ENCODE measurements at regions not wholly inside any gene's neighbourhood (a gene's known extent, or its start where the extent isn't known, plus 50 kb on each side); places are given as distances from the start of the nearest gene placed in this dataset.

DNA sequence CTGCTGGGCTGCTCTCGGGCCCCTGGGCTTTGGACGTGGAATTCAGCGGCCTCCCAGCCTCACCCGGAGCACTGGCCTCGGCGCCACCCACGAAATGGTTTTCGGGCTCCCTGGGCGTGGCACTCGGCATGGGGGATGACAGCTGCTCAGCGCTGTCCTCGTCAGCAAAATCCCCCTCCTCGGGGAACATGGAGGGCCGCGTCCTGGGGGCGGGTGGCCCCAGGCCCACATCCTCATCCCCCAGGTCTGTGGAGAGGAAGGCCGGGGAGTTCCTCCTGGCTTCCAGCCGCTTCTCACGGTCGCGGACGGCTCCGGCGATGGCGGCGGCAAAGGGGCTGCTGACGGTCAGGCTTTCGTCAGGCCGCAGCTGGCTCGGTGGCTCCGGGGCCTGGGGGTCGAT is 88.4 kb downstream of the CTTN start:
- Histone ChIP-seq H3K27me3 (ENCODE audit: control insufficient read depth, insufficient read depth, low read length) (peaks cover 2% of the 10 kb centered on the region), H3K4me1 (ENCODE audit: control insufficient read depth, insufficient read depth, low read length) (peaks cover 20% of the 10 kb centered on the region), H3K36me3 (ENCODE audit: control insufficient read depth, insufficient read depth, low read length) (no peaks in the 10 kb centered on the region), H3K4me3 (ENCODE audit: low read length) (no peak overlapping the region), H3K27ac (ENCODE audit: low read length) (no peak overlapping the region), H3K9me3 (replicated peaks; ENCODE audit: control insufficient read depth, low read depth, low read length) (peaks cover 12% of the 10 kb centered on the region)
- no peak for DNase-seq
- WGBS (ENCODE audit: insufficient coverage) = 95% methylated on average over 28 of the region's 32 CpGs

DNA sequence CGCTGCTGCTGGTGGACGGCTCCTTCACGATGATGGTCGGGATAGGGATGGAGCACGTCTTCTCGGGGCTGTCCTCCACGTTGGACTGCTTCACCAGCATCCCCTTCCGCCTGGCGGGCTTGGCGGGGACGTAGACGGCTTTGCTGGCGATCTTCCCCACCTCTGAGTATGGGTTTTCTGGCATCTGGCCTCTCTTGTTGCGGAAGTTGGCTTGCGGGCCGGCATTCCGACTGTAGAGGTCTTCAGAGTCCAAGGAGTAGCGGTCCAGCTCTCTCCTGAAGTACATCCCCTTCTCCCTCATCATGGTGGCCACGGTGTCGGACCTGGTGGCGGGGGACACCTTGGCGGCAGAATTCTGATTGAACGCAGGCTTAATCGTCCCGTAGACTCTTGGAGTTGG is 88.8 kb downstream of the CTTN start:
- WGBS (ENCODE audit: insufficient coverage) = 92% methylated on average over 18 of the region's 25 CpGs
- H3K27me3 ChIP-seq (ENCODE audit: control insufficient read depth, insufficient read depth, low read length) = peaks cover 2% of the 10 kb centered on the region

DNA sequence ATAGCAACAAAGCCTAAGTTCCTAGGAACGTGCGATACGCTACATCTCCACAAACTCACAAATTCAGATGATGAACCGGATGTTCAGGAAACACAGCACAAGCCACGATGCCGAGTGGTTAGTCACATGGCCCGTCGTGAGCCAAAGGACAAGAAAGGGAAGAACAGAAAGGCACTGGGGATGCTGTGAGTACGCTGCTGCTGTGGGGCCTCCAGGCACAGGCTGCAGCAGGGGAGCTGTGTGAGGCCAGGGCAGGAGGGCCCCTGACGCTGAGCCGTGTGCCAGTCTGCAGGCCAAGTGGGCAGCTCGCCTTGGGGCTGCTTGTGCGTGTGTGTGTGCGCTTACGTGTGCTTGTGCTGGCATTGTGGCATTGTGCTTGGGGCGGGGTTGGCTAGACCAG is 89.4 kb downstream of the CTTN start:
- 80% methylated on average over 14 of the region's 16 CpGs for WGBS (ENCODE audit: insufficient coverage)
- no peak overlapping the region for H3K27ac ChIP-seq (ENCODE audit: low read length)
- peaks cover 12% of the 10 kb centered on the region for H3K9me3 ChIP-seq (replicated peaks; ENCODE audit: control insufficient read depth, low read depth, low read length)
- peaks cover 2% of the 10 kb centered on the region for H3K27me3 ChIP-seq (ENCODE audit: control insufficient read depth, insufficient read depth, low read length)
- H3K4me1 ChIP-seq (ENCODE audit: control insufficient read depth, insufficient read depth, low read length) = peaks cover 10% of the 10 kb centered on the region
- H3K36me3 ChIP-seq (ENCODE audit: control insufficient read depth, insufficient read depth, low read length) = no peaks in the 10 kb centered on the region
- no peak for DNase-seq
- no peak overlapping the region for H3K4me3 ChIP-seq (ENCODE audit: low read length)

More for the DNA sequence above, 88.8 kb downstream of the CTTN start:
- no peak for DNase-seq
- Histone ChIP-seq H3K4me3 (ENCODE audit: low read length) (no peak overlapping the region), H3K27ac (ENCODE audit: low read length) (no peak overlapping the region), H3K4me1 (ENCODE audit: control insufficient read depth, insufficient read depth, low read length) (peaks cover 16% of the 10 kb centered on the region), H3K9me3 (replicated peaks; ENCODE audit: control insufficient read depth, low read depth, low read length) (peaks cover 12% of the 10 kb centered on the region), H3K36me3 (ENCODE audit: control insufficient read depth, insufficient read depth, low read length) (no peaks in the 10 kb centered on the region)

DNA sequence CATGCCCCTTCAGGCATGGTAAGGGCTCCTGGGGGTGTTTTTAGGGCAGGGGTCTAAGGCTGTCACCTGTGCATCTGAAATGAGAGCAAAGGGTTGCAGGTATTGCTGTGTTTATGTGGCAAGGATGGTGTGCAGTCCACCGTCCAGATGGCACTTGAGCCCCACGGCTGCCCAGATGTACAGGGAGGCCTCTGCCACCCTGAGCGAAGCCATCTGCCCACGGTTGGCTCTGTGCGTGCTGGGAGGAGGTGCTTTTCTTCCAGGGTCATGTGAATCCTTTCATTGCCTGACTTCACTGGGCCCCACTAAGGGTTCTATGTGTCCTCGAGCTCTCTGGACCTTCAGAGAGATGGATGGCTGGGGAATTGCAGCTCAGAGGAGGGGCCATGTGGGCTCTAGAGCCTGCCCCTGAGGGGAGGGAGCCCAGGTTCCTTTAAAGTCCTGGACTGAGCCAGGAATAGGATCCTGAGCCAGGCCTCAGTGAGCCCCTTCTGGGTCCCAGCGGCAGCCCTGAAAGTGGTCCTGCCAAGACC is 89.9 kb downstream of the CTTN start:
- Histone ChIP-seq H3K27ac (ENCODE audit: low read length) (no peak overlapping the region), H3K9me3 (replicated peaks; ENCODE audit: control insufficient read depth, low read depth, low read length) (peaks cover 12% of the 10 kb centered on the region), H3K36me3 (ENCODE audit: control insufficient read depth, insufficient read depth, low read length) (no peaks in the 10 kb centered on the region), H3K4me1 (ENCODE audit: control insufficient read depth, insufficient read depth, low read length) (peaks cover 5% of the 10 kb centered on the region), H3K4me3 (ENCODE audit: low read length) (no peak overlapping the region), H3K27me3 (ENCODE audit: control insufficient read depth, insufficient read depth, low read length) (peaks cover 2% of the 10 kb centered on the region)
- WGBS (ENCODE audit: insufficient coverage) = 58% methylated on average over 6 of the region's 7 CpGs
- no peak for DNase-seq

DNA sequence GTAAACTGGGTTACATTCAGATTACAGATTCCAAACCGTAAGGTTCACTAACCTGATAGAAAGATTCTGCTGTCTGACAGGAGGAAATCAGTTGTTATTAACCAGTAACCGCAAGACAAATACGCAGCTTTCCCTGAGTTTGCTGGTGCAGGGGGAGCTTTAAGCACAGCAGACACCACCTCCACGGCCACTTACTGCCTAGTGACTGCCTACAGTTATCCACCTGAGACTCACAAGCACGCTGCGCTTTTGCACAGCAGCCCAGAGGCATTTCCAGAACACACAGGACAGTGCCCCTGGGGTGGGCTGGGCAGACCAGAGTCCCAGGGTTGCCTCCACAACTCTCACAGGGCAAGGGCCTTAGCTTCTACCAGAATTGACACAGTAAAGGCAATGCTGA is 90.9 kb downstream of the CTTN start:
- Histone ChIP-seq H3K9me3 (replicated peaks; ENCODE audit: control insufficient read depth, low read depth, low read length) (peaks cover 12% of the 10 kb centered on the region), H3K27ac (ENCODE audit: low read length) (no peak overlapping the region), H3K27me3 (ENCODE audit: control insufficient read depth, insufficient read depth, low read length) (peaks cover 2% of the 10 kb centered on the region), H3K36me3 (ENCODE audit: control insufficient read depth, insufficient read depth, low read length) (no peaks in the 10 kb centered on the region), H3K4me1 (ENCODE audit: control insufficient read depth, insufficient read depth, low read length) (no peaks in the 10 kb centered on the region), H3K4me3 (ENCODE audit: low read length) (no peak overlapping the region)
- no peak for DNase-seq
- WGBS (ENCODE audit: insufficient coverage) = 77% methylated on average over 4 of the region's 6 CpGs

DNA sequence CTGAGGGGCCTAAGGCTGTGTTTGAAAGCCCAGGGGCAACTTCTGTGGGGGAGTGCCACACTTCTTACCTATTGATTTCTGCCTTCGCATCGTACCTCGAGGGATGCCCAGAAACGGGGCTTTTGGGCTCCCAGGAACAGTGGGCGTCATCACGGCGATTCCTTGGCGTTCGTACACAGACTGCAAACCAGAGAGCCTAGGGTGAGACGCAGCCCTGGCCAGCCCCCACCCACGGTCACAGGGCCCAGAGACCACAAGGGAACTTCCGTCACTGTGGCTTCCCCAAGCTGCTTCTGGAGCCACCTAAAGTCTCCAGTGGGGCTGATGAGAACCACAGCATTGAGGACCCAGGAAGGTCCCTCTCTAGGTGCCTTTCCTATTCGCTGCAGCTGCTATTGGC is 91.9 kb downstream of the CTTN start:
- H3K4me1 ChIP-seq (ENCODE audit: control insufficient read depth, insufficient read depth, low read length) = no peaks in the 10 kb centered on the region
- no peak overlapping the region for H3K4me3 ChIP-seq (ENCODE audit: low read length)
- H3K36me3 ChIP-seq (ENCODE audit: control insufficient read depth, insufficient read depth, low read length) = no peaks in the 10 kb centered on the region
- peaks cover 12% of the 10 kb centered on the region for H3K9me3 ChIP-seq (replicated peaks; ENCODE audit: control insufficient read depth, low read depth, low read length)
- H3K27me3 ChIP-seq (ENCODE audit: control insufficient read depth, insufficient read depth, low read length) = no peaks in the 10 kb centered on the region
- WGBS (ENCODE audit: insufficient coverage) = 96% methylated on average over 13 of the region's 13 CpGs
- no peak overlapping the region for H3K27ac ChIP-seq (ENCODE audit: low read length)
- no peak for DNase-seq

DNA sequence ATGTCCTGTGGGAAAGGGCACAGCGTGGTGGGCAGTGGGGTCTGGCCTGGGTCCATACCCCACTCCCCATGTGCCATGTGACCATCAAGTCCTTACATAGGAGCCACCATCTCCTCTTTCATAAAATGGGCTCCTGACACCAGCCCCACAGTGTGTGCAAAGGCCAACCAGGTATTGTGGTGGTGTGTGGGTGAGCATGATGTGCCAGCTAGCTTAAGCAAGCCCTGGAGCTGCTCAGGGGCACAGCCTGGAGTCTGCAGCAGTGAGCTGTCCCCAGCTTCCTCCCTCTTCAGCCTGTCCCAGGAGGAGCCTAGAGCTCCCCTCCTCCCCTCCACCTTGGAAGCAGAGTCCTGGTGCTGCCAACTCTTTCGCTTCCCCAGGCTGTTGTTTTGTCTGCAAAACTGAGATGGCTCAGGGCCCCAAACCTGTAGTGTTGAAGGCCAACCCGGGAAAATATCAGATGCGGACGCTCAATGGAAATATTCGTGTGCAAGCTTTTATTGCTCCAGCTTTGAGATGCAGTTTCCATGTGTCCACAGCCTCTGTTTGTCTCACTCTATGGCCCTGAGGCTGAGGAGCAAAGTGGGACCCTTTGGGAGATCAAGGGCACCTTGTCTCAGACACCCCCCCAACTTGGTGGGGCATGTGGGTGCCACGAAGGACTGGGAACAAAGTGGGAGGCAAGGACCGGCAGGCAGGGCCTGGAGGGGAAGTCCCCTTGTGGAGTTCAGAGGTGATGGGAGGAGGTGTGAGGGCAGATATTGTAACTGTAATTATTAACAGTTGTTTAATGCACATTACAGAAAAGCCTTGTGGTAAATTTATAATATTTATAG is 92.6 kb downstream of the CTTN start:
- Histone ChIP-seq H3K4me3 (ENCODE audit: low read length) (no peak overlapping the region), H3K27me3 (ENCODE audit: control insufficient read depth, insufficient read depth, low read length) (no peaks in the 10 kb centered on the region), H3K9me3 (replicated peaks; ENCODE audit: control insufficient read depth, low read depth, low read length) (peaks cover 12% of the 10 kb centered on the region), H3K36me3 (ENCODE audit: control insufficient read depth, insufficient read depth, low read length) (no peaks in the 10 kb centered on the region), H3K27ac (ENCODE audit: low read length) (no peak overlapping the region), H3K4me1 (ENCODE audit: control insufficient read depth, insufficient read depth, low read length) (no peaks in the 10 kb centered on the region)
- DNase-seq = no peak
- WGBS (ENCODE audit: insufficient coverage) = 80% methylated on average over 5 of the region's 8 CpGs

DNA sequence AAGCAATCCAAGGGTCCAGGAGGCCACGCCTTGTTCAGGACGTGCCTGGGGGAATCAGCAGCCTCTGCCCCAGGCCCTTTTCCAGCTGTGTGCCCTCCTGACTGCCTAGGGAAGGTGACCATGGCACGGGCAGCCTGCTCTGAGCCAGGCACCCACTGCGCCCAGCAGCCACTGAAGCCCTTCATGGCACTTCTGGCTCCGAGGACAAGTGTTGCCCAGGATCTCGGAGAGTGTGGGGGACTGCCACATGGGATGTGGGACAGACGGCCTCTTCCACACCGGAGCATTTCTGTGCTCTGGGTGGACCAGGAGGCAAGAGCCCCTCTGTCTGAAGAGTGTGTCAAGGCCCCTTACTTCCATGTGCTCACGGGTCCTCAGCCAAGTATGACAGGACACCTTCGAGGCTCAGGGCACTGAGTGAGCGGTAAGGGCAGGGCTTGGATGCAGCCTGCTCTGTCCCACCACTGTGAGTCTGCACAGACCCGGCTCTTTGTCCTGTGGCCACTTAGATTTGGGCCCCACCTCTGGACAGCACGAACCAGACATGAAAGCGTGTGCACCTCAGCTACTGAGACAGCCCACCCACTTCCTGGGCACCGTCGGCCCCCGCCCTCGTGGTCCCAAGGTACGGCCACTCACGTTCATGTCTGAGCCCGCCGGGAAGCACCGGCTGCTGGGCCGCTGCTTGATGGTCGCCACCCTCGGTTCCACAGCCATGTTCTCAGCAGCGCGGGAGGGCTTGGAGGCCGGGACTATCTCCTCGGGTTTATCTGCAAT is 93.6 kb downstream of the CTTN start:
- DNase-seq = no peak
- Histone ChIP-seq H3K9me3 (replicated peaks; ENCODE audit: control insufficient read depth, low read depth, low read length) (peaks cover 12% of the 10 kb centered on the region), H3K27ac (ENCODE audit: low read length) (no peak overlapping the region), H3K36me3 (ENCODE audit: control insufficient read depth, insufficient read depth, low read length) (no peaks in the 10 kb centered on the region), H3K4me1 (ENCODE audit: control insufficient read depth, insufficient read depth, low read length) (no peaks in the 10 kb centered on the region), H3K27me3 (ENCODE audit: control insufficient read depth, insufficient read depth, low read length) (peaks cover 3% of the 10 kb centered on the region), H3K4me3 (ENCODE audit: low read length) (no peak overlapping the region)
- WGBS (ENCODE audit: insufficient coverage) = 94% methylated on average over 28 of the region's 30 CpGs

DNA sequence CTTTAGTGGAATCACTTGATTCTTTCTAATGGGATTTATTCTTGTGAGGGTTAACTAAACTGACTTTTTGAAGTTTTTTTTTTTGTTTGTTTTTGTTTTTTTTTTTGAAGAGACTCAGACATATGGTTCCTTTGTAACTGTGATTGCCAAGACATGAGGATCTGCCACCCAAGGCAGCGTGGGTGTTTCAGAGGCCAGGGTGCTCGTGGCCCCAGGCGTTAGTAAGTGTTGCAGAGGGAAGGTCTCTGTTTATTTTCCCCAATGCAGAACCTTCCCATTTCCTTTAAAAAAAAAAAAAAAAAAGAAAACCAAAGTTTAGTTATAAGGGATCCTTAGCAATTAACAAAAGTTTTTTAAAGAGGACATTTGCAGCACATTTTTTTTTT is 94.8 kb downstream of the CTTN start:
- no peak for DNase-seq
- no CpG with 5 or more reads among the region's 3 CpGs for WGBS (ENCODE audit: insufficient coverage)
- no peak overlapping the region for H3K4me3 ChIP-seq (ENCODE audit: low read length)

DNA sequence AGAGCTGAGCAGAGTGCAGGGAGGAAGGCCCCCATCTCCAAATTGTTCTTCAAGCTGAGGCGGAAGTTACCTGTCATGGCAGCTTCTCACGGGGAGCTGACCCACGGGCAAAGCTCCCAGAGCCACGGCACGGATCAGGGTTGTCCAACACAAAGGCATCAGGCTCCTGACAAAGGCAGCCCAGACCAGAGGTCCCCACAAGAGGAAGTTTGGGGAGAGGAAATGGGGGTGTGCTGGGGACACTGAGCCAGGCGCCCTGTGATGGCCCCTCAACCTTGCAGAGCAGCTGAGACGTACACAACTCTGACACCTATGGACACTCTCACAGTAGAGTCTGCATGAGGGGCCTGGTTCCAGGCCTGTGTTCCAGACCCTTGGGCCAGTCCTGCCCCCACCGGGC is 95.6 kb downstream of the CTTN start:
- peaks cover 12% of the 10 kb centered on the region for H3K9me3 ChIP-seq (replicated peaks; ENCODE audit: control insufficient read depth, low read depth, low read length)
- peaks cover 6% of the 10 kb centered on the region for H3K27me3 ChIP-seq (ENCODE audit: control insufficient read depth, insufficient read depth, low read length)
- H3K4me3 ChIP-seq (ENCODE audit: low read length) = no peak overlapping the region
- no peaks in the 10 kb centered on the region for H3K36me3 ChIP-seq (ENCODE audit: control insufficient read depth, insufficient read depth, low read length)
- no peak for DNase-seq
- WGBS (ENCODE audit: insufficient coverage) = 81% methylated on average over 5 of the region's 8 CpGs
- H3K4me1 ChIP-seq (ENCODE audit: control insufficient read depth, insufficient read depth, low read length) = peaks cover 11% of the 10 kb centered on the region
- H3K27ac ChIP-seq (ENCODE audit: low read length) = no peak overlapping the region

More for the DNA sequence above, 94.8 kb downstream of the CTTN start:
- Histone ChIP-seq H3K9me3 (replicated peaks; ENCODE audit: control insufficient read depth, low read depth, low read length) (peaks cover 12% of the 10 kb centered on the region), H3K27me3 (ENCODE audit: control insufficient read depth, insufficient read depth, low read length) (peaks cover 6% of the 10 kb centered on the region), H3K4me1 (ENCODE audit: control insufficient read depth, insufficient read depth, low read length) (peaks cover 7% of the 10 kb centered on the region), H3K36me3 (ENCODE audit: control insufficient read depth, insufficient read depth, low read length) (no peaks in the 10 kb centered on the region), H3K27ac (ENCODE audit: low read length) (no peak overlapping the region)
